ENCODE measurements at regions not wholly inside any gene's neighbourhood (a gene's known extent, or its start where the extent isn't known, plus 50 kb on each side); places are given as distances from the start of the nearest gene placed in this dataset.
"Not testable (repeated sequence)": the region's sequence is repeated elsewhere in the genome, so short reads cannot be mapped to it uniquely, and the experiment has no call there.

- DNase-seq (ENCODE audit: insufficient read length, low spot score) (no peak), FAIRE-seq (no peak)
- no peak for TF ChIP-seq POLR2A (IDR thresholded peaks at IDR 0.05; ENCODE audit: low read depth, low read length)
Measured at GRCh38 chr15:92839696-92840095, 60.4 kb upstream of the CHD2 start.

- DNase-seq (ENCODE audit: insufficient read length, low spot score), result no peak
- no peak for FAIRE-seq
- no peak for TF ChIP-seq POLR2A (IDR thresholded peaks at IDR 0.05; ENCODE audit: low read depth, low read length)
Measured at GRCh38 chr15:92840149-92840548, 60.0 kb upstream of the CHD2 start.

GRCh38 chr15:92843326-92843725 is 56.8 kb upstream of the CHD2 start:
- FAIRE-seq (no peak), DNase-seq (ENCODE audit: insufficient read length, low spot score) (no peak)
- no peak for TF ChIP-seq POLR2A (IDR thresholded peaks at IDR 0.05; ENCODE audit: low read depth, low read length)

GRCh38 chr15:92843814-92844213 is 56.3 kb upstream of the CHD2 start:
- DNase-seq (ENCODE audit: insufficient read length, low spot score) (no peak), FAIRE-seq (no peak)
- TF ChIP-seq POLR2A (IDR thresholded peaks at IDR 0.05; ENCODE audit: low read depth, low read length), result no peak

GRCh38 chr15:92845126-92845508 is 55.0 kb upstream of the CHD2 start:
- FAIRE-seq (no peak), DNase-seq (ENCODE audit: insufficient read length, low spot score) (no peak)
- no peak for TF ChIP-seq POLR2A (IDR thresholded peaks at IDR 0.05; ENCODE audit: low read depth, low read length)

- FAIRE-seq (no peak), DNase-seq (ENCODE audit: insufficient read length, low spot score) (no peak)
- no peak for TF ChIP-seq POLR2A (IDR thresholded peaks at IDR 0.05; ENCODE audit: low read depth, low read length)
Measured at GRCh38 chr15:92846741-92847140, 53.4 kb upstream of the CHD2 start.

- no peak for TF ChIP-seq POLR2A (IDR thresholded peaks at IDR 0.05; ENCODE audit: low read depth, low read length)
- FAIRE-seq (no peak), DNase-seq (ENCODE audit: insufficient read length, low spot score) (no peak)
Measured at GRCh38 chr15:92847841-92848240, 52.3 kb upstream of the CHD2 start.

GRCh38 chr15:92848464-92848851 is 51.7 kb upstream of the CHD2 start:
- no peak for TF ChIP-seq POLR2A (IDR thresholded peaks at IDR 0.05; ENCODE audit: low read depth, low read length)
- no peak for FAIRE-seq
- DNase-seq (ENCODE audit: insufficient read length, low spot score), result no peak

GRCh38 chr15:92848852-92849598 is 51.1 kb upstream of the CHD2 start:
- TF ChIP-seq POLR2A (IDR thresholded peaks at IDR 0.05; ENCODE audit: low read depth, low read length), result no peak
- FAIRE-seq, result no peak
- DNase-seq (ENCODE audit: insufficient read length, low spot score), result no peak

GRCh38 chr15:92850218-92850617 is 49.9 kb upstream of the CHD2 start:
- FAIRE-seq; DNase-seq (ENCODE audit: insufficient read length, low spot score): not testable (repeated sequence)
